Stimulated activated CD4-positive, alpha-beta T cell treated with anti-CD3 and anti-CD28 coated beads, Interleukin-15, amount 100 ng/mL, for 24 hours (primary cell): ENCODE measurements at regions not wholly inside any gene's neighbourhood (a gene's known extent, or its start where the extent isn't known, plus 50 kb on each side); places are given as distances from the start of the nearest gene placed in this dataset.

Experiments
- DNase-seq: peaks from one replicate; pipeline ENCODE4 v3.0.0-alpha.2; 2020

GRCh38 chr3:17974206-17974841, 231.9 kb upstream of the TBC1D5 start:
- DNase-seq, result no peak

- DNase-seq, result no peak
These were observed 230.8 kb upstream of the TBC1D5 start for GRCh38 chr3:17972959-17973906.

GRCh38 chr3:17972476-17972875, 230.0 kb upstream of the TBC1D5 start:
- no peak for DNase-seq

GRCh38 chr3:17972030-17972429, 229.6 kb upstream of the TBC1D5 start:
- DNase-seq, result no peak

GRCh38 chr3:17969985-17970568, 227.6 kb upstream of the TBC1D5 start:
- DNase-seq, result no peak

GRCh38 chr3:17969244-17969643, 226.8 kb upstream of the TBC1D5 start:
- no peak for DNase-seq

- no peak for DNase-seq
These were observed 225.6 kb upstream of the TBC1D5 start for GRCh38 chr3:17967953-17968607.

- no peak for DNase-seq
These were observed 224.7 kb upstream of the TBC1D5 start for GRCh38 chr3:17967111-17967510.

- no peak for DNase-seq
These were observed 222.9 kb upstream of the TBC1D5 start for GRCh38 chr3:17965331-17965730.

GRCh38 chr3:17964108-17964507, 221.7 kb upstream of the TBC1D5 start:
- DNase-seq, result no peak

GRCh38 chr3:17955411-17955810, 213.0 kb upstream of the TBC1D5 start:
- no peak for DNase-seq

GRCh38 chr3:17954801-17955200, 212.4 kb upstream of the TBC1D5 start:
- no peak for DNase-seq

- DNase-seq, result no peak
These were observed 208.8 kb upstream of the TBC1D5 start for GRCh38 chr3:17951241-17951640.

- DNase-seq, result no peak
These were observed 206.7 kb upstream of the TBC1D5 start for GRCh38 chr3:17949101-17949500.

GRCh38 chr3:17947833-17948232, 205.4 kb upstream of the TBC1D5 start:
- no peak for DNase-seq

GRCh38 chr3:17946619-17947018, 204.2 kb upstream of the TBC1D5 start:
- no peak for DNase-seq

GRCh38 chr3:17945799-17946399, 203.5 kb upstream of the TBC1D5 start:
- no peak for DNase-seq

GRCh38 chr3:17945018-17945798, 202.8 kb upstream of the TBC1D5 start:
- DNase-seq, result no peak

- DNase-seq, result no peak
These were observed 200.4 kb upstream of the TBC1D5 start for GRCh38 chr3:17942856-17943255.

GRCh38 chr3:17941766-17942165, 199.3 kb upstream of the TBC1D5 start:
- DNase-seq, result no peak

GRCh38 chr3:17941152-17941551, 198.7 kb upstream of the TBC1D5 start:
- no peak for DNase-seq

GRCh38 chr3:17939157-17939556, 196.7 kb upstream of the TBC1D5 start:
- DNase-seq, result no peak
